ENCODE measurements at regions not wholly inside any gene's neighbourhood (a gene's known extent, or its start where the extent isn't known, plus 50 kb on each side); places are given as distances from the start of the nearest gene placed in this dataset.
"Not testable (repeated sequence)": the region's sequence is repeated elsewhere in the genome, so short reads cannot be mapped to it uniquely, and the experiment has no call there.

GRCh38 chr19:13665125-13665905 lies 99.0 kb upstream of the MRI1 start:
- FAIRE-seq (no peak), DNase-seq (ENCODE audit: insufficient read length, low spot score) (no peak)

- FAIRE-seq (no peak), DNase-seq (ENCODE audit: insufficient read length, low spot score) (no peak)
Measured at GRCh38 chr19:13652810-13653590, 111.3 kb upstream of the MRI1 start.

GRCh38 chr19:13646758-13647157 lies 117.6 kb upstream of the MRI1 start:
- no peak for DNase-seq (ENCODE audit: insufficient read length, low spot score)
- FAIRE-seq, result no peak

- no peak for FAIRE-seq
- DNase-seq (ENCODE audit: insufficient read length, low spot score), result no peak
Measured at GRCh38 chr19:13644645-13645044, 119.7 kb upstream of the MRI1 start.

- FAIRE-seq (no peak), DNase-seq (ENCODE audit: insufficient read length, low spot score) (no peak)
Measured at GRCh38 chr19:13640611-13641010, 123.7 kb upstream of the MRI1 start.

- no peak for DNase-seq (ENCODE audit: insufficient read length, low spot score)
- FAIRE-seq, result no peak
Measured at GRCh38 chr19:13639342-13639929, 124.9 kb upstream of the MRI1 start.

GRCh38 chr19:13637664-13638063 lies 126.7 kb upstream of the MRI1 start:
- FAIRE-seq (no peak), DNase-seq (ENCODE audit: insufficient read length, low spot score) (no peak)

GRCh38 chr19:13634658-13635057 lies 128.4 kb upstream of the CACNA1A start:
- FAIRE-seq (no peak), DNase-seq (ENCODE audit: insufficient read length, low spot score) (no peak)

GRCh38 chr19:13633522-13633922 lies 127.2 kb upstream of the CACNA1A start:
- FAIRE-seq (no peak), DNase-seq (ENCODE audit: insufficient read length, low spot score) (no peak)

- DNase-seq (ENCODE audit: insufficient read length, low spot score) (no peak), FAIRE-seq (no peak)
Measured at GRCh38 chr19:13633109-13633508, 126.8 kb upstream of the CACNA1A start.

- not testable (repeated sequence) for FAIRE-seq; DNase-seq (ENCODE audit: insufficient read length, low spot score)
Measured at GRCh38 chr19:13632164-13632563, 125.9 kb upstream of the CACNA1A start.

- no peak for DNase-seq (ENCODE audit: insufficient read length, low spot score)
- no peak for FAIRE-seq
Measured at GRCh38 chr19:13629687-13630357, 123.5 kb upstream of the CACNA1A start.

GRCh38 chr19:13627531-13627930 lies 121.3 kb upstream of the CACNA1A start:
- DNase-seq (ENCODE audit: insufficient read length, low spot score), result no peak
- no peak for FAIRE-seq

- no peak for FAIRE-seq
- DNase-seq (ENCODE audit: insufficient read length, low spot score), result no peak
Measured at GRCh38 chr19:13623716-13624710, 117.7 kb upstream of the CACNA1A start.

- DNase-seq (ENCODE audit: insufficient read length, low spot score) (no peak), FAIRE-seq (no peak)
Measured at GRCh38 chr19:13622766-13623715, 116.8 kb upstream of the CACNA1A start.

GRCh38 chr19:13621413-13621812 lies 115.1 kb upstream of the CACNA1A start:
- FAIRE-seq, result no peak
- no peak for DNase-seq (ENCODE audit: insufficient read length, low spot score)

GRCh38 chr19:13619203-13619632 lies 112.9 kb upstream of the CACNA1A start:
- FAIRE-seq, result no peak
- DNase-seq (ENCODE audit: insufficient read length, low spot score), result no peak

- FAIRE-seq, result no peak
Measured at GRCh38 chr19:13615890-13616289, 109.6 kb upstream of the CACNA1A start.

GRCh38 chr19:13613447-13613846 lies 107.2 kb upstream of the CACNA1A start:
- DNase-seq (ENCODE audit: insufficient read length, low spot score) (no peak), FAIRE-seq (no peak)

More at GRCh38 chr19:13615890-13616289, 109.6 kb upstream of the CACNA1A start:
- no peak for DNase-seq (ENCODE audit: insufficient read length, low spot score)
